GM21723 (cell line): ENCODE measurements at regions not wholly inside any gene's neighbourhood (a gene's known extent, or its start where the extent isn't known, plus 50 kb on each side); places are given as distances from the start of the nearest gene placed in this dataset.
"Not testable (repeated sequence)": the region's sequence is repeated elsewhere in the genome, so short reads cannot be mapped to it uniquely, and the experiment has no call there.

Experiments
- ATAC-seq: cut with Tn5 transposase; IDR thresholded peaks from one replicate; pipeline ENCODE4 v1.9.1; 2021; ENCODE audit warnings: mild to moderate bottlenecking, moderate library complexity; ENCODE audit not compliant: unreplicated experiment

DNA sequence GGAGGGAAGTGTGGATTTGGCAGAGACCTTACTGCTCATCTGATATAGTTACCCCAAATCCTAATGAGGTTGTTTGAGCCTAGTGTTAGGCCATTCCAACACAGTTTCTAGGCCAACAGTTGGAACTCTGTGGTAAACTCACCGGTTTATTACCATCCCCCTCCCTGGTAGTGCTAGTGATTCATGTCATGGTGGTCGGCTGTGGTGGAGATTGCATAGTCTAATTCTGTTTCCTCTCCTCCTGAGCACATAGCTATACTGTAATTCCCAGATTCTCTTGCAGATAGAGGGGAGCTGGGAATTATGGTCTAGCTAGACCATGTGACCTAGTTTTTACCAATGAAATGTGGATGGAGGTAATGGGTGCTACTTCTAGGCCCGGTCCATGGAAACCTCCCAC is 123.7 kb upstream of the KIF26B start:
- ATAC-seq, result no peak

DNA sequence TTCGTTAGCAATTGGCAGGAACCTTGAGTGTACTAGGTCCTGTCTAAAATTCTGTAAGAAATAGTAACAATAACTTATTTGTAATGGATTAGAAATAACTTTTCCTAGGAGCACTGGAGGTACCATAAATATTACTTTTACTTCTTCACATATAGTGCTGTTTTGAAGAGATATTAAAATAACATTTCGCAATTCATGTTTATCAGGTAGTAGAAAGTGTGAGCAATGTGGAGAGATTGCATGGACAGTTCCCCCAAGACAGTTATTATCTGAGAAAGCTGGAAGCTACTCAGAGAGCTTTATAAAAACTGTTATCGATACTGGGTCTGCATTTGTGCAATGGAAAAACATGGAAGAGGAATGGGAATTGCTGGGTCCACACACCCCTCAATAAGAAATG is 128.5 kb upstream of the KIF26B start:
- no peak for ATAC-seq

DNA sequence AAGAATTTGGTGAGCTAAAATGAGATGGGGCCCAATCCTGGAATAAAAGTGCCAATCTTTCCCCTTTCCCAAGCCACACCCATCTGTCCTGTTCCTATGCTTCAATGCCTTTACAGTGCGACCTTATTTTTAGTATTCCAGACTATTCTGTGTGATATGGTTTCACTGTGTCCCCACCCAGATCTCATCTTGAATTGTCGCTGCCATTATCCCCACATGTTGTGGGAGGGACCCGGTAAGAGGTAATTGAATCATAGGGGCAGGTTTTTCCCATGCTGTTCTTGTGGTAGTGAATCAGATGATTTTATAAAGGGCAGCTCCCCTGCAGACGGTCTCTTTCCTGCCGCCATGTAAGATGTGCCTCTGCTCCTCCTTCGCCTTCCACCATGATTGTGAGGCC is 129.3 kb upstream of the KIF26B start:
- ATAC-seq, result no peak

DNA sequence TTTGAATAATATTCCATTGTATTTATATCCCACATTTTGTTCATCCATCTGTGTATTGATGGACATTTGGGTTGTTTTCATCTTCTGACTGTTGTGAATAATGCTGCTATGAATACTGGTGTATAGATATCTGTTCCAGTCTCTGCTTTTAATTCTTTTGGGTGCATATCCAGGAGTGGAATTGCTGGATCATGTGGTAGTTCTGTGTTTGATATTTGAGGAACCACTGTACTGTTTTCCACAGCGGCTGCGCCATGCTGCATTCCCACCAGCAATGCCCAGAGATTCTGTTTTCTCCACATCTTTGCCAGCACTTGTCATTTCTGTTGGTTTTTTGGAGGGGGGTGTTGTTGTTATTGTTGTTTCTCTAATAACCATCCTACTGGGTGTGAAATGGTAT is 131.6 kb upstream of the KIF26B start:
- no peak for ATAC-seq

DNA sequence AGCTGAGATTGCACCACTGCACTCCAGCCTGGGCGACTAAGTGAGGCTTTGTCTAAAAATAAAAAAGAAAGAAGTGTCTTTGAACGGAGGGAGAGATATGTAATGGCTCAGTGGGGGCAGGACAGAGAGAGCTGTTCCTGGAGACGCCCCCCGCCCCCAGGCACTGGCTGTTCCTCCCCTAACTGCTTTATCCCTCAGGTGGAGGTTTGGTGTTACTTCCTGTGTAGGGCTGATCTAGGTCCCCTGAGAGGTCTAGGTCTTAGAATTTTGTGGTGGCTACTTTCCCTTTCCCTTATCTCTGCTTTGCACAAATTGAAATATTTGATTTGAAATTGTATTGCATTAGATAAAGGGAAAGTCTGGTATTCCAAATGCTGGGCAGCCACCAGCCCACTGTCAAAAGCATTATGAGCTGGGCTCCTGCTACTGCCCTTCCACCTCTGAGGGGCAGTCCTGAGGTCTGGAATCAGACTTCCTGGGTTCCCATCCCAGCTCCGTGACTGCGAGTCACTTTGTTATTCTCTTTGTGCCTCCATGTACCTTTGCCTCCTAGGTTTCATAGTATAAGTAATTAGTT is 134.8 kb upstream of the KIF26B start:
- ATAC-seq, result no peak

DNA sequence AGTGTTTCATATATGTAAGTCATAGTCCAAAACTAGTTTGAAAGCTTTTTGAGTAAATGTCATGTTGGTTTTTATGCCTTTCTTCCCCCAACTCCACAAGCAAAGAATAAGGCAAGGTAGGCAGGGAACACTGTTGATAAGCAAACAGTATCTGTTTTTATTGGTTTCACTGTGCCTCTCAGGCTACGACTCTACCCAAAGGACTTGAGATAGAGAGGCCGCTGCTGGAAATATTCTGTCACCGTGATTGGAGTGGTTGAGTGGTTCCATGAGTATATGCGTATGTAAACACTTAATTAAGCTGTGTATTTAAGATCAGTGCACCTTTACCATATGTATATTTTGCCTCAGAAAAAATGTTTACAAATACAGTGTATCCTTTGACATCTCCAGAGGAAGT is 138.1 kb upstream of the KIF26B start:
- ATAC-seq, result no peak

GRCh38 chr1:245015031-245015430 is 139.8 kb upstream of the KIF26B start:
- no peak for ATAC-seq

GRCh38 chr1:245014247-245015029 is 140.3 kb upstream of the KIF26B start:
- no peak for ATAC-seq

- no peak for ATAC-seq
Observed at GRCh38 chr1:245010018-245010614, 144.7 kb upstream of the KIF26B start.

GRCh38 chr1:245008761-245009160 is 144.4 kb upstream of the HNRNPU start:
- no peak for ATAC-seq

DNA sequence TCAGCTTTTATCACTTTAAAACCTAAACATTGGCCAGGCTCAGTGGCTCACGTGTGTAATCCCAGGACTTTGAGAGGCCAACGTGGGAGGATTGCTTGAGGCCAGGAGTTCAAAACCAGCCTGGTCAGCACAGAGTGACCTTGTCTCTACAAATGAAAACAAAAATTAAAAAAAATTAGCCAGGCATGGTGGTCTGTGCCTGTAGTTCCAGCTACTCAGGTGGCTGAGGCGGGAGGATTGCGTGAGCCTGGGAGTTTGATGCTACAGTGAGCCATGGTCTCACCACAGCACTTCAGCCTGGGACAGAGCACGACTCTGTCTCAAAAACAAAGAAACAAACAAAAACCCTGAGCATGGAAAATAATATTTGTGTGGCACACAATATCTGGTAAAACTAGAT is 143.5 kb upstream of the HNRNPU start:
- ATAC-seq, result no peak

GRCh38 chr1:245003246-245003645 is 138.9 kb upstream of the HNRNPU start:
- ATAC-seq, result no peak

DNA sequence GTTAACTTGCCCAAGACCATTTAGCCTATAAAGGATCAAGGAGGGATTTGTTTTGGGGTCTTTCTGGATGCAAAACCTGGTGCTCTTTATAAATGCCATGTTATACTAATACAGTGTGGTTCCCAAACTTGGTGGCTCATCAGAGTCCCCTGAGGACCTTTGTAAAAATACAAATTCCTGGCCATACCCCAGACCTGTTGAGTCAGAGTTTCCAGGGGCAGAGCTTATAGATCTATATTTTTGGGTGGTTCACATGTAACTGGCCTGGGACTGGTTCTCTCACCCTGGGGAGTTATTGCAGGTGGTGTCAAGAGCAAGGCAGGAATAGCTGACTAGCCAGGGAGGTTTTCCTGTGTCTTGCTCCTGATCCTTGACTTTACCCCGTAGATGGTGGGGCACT is 136.9 kb upstream of the HNRNPU start:
- ATAC-seq, result no peak

GRCh38 chr1:245000872-245001188 is 136.5 kb upstream of the HNRNPU start:
- no peak for ATAC-seq

- ATAC-seq, result not testable (repeated sequence)
Observed at GRCh38 chr1:244999644-245000043, 135.3 kb upstream of the HNRNPU start.

- no peak for ATAC-seq
Observed at GRCh38 chr1:244998717-244999346, 134.5 kb upstream of the HNRNPU start.

DNA sequence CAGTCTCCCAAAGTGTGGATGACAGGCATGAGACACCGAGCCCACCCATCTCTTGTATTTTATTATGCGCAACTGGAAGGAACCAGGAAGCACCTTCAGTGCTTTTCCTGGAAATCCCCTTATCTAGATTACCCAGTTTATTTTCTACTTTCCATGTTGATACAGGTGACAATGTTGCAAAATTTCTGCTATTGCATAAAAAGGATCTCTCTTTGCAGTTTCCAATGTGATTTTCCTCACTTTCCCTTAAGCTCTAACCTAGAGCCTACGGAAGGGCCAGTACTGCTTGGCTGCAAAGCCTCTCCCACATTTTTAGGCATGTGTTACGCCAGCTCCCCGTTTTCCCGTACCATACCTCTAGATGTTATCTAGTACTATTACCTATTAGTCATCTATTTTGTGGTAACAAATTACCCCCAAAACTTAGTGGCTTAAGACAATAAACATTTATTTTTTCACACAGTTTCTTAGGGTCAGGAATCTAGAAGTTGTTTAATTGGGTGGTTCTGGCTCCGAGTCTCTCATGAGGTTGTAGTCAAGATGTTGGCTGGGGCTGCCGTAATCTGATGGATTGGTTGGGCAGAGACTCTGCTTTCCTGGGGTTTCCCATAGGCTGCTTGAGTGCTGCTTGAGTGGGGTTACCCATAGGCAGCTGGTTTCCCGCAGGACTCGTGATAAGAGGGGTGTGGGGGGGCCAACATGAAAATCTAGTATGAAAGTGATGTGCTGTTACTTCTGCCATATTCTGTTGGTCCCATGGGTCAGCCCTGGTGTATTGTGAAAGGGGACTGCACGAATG is 131.5 kb upstream of the HNRNPU start:
- ATAC-seq, result no peak

DNA sequence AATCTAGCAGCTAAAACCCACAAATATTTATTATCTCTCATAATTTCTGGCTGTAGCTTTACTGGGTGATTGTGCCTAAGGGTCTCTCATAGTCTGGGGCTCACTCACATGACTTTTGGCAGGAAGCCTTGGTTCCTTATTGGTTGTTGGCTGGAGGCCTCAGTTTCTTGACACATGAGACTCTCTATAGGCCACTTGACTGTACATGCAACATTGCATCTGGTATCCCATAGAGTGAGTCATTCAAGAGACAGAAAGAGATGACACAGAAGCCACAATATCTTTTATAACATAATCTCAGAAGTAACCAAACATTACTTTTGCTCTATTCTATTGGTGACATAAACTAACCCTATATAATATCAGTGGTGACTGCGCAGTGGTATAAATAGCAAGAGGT is 128.5 kb upstream of the HNRNPU start:
- ATAC-seq, result no peak

DNA sequence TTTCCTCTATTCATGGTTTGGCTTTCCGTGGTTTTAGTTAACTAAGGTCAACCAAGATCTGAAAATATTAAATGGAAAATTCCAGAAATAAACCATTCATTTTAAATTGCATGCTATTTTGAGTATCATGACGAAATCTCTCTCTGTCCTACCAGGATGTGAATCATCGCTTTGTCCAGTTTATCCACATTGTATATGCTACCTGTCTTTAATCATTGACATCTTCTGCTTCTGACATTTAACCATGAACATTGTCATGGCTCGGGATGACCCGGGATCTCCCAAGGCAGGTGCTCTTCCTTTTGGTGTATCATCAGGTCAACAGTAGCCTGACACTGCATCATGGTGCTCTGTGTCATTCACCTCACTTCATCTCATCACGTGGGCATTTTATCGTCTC is 125.5 kb upstream of the HNRNPU start:
- no peak for ATAC-seq

- ATAC-seq, result no peak
Observed at GRCh38 chr1:244988521-244988920, 124.2 kb upstream of the HNRNPU start.

GRCh38 chr1:244980605-244981004 is 116.3 kb upstream of the HNRNPU start:
- ATAC-seq, result no peak
